ENCODE measurements at regions not wholly inside any gene's neighbourhood (a gene's known extent, or its start where the extent isn't known, plus 50 kb on each side); places are given as distances from the start of the nearest gene placed in this dataset.
"Not testable (repeated sequence)": the region's sequence is repeated elsewhere in the genome, so short reads cannot be mapped to it uniquely, and the experiment has no call there.

- DNase-seq, result not testable (repeated sequence)
Observed at GRCh38 chr2:89795530-89795929, 1104.1 kb downstream of the RPIA start.

- DNase-seq, result no peak
Observed at GRCh38 chr2:89797320-89798038, 1106.0 kb downstream of the RPIA start.

- not testable (repeated sequence) for DNase-seq
Observed at GRCh38 chr2:89801207-89801606, 1109.7 kb downstream of the RPIA start.

GRCh38 chr2:89806363-89806762 lies 1114.9 kb downstream of the RPIA start:
- not testable (repeated sequence) for DNase-seq

- no peak for DNase-seq
Observed at GRCh38 chr2:89811295-89811694, 1119.8 kb downstream of the RPIA start.

- not testable (repeated sequence) for DNase-seq
Observed at GRCh38 chr2:89811910-89812309, 1120.4 kb downstream of the RPIA start.

GRCh38 chr2:89814359-89814758 lies 1122.9 kb downstream of the RPIA start:
- DNase-seq, result not testable (repeated sequence)

- no peak for DNase-seq
Observed at GRCh38 chr2:89818873-89819272, 1127.4 kb downstream of the RPIA start.

GRCh38 chr2:89819809-89820208 lies 1128.3 kb downstream of the RPIA start:
- no peak for DNase-seq

- no peak for DNase-seq
Observed at GRCh38 chr2:89820248-89820647, 1128.8 kb downstream of the RPIA start.

GRCh38 chr2:89821455-89821945 lies 1130.0 kb downstream of the RPIA start:
- DNase-seq, result no peak

- DNase-seq, result not testable (repeated sequence)
Observed at GRCh38 chr2:89822342-89822741, 1130.9 kb downstream of the RPIA start.

- no peak for DNase-seq
Observed at GRCh38 chr2:89823556-89823955, 1132.1 kb downstream of the RPIA start.

- DNase-seq, result no peak
Observed at GRCh38 chr2:89825034-89825433, 1133.6 kb downstream of the RPIA start.

GRCh38 chr2:89826741-89827140 lies 1135.3 kb downstream of the RPIA start:
- not testable (repeated sequence) for DNase-seq

GRCh38 chr2:89827829-89828228 lies 1136.4 kb downstream of the RPIA start:
- DNase-seq, result not testable (repeated sequence)

GRCh38 chr2:89828416-89828815 lies 1136.9 kb downstream of the RPIA start:
- not testable (repeated sequence) for DNase-seq

GRCh38 chr2:89828961-89829631 lies 1137.6 kb downstream of the RPIA start:
- not testable (repeated sequence) for DNase-seq

GRCh38 chr2:89829828-89830227 lies 1138.4 kb downstream of the RPIA start:
- DNase-seq, result no peak

- DNase-seq, result not testable (repeated sequence)
Observed at GRCh38 chr2:89830341-89831218, 1139.1 kb downstream of the RPIA start.

GRCh38 chr2:89831641-89832498 lies 1140.4 kb downstream of the RPIA start:
- DNase-seq, result no peak

Measured in right lung (tissue), 2 donors.